ENCODE measurements at regions not wholly inside any gene's neighbourhood (a gene's known extent, or its start where the extent isn't known, plus 50 kb on each side); places are given as distances from the start of the nearest gene placed in this dataset.

DNA sequence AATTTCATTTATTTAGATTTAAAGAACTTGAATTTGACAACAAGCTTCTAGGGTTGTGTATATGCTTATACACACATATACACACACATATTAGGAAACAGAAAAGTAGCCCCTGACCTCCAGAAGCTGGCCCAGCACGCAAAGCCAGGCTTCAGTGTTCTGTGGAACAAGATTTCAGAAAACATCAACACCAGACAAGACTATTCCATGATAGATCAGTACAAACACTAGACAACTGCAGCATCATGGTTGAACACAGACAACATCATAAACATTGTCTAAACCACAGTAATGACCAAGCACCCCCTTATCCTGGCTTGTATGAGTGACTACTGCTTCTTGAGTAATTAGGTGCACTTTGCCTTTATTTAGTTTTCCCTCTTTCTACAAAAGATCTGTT is 457.6 kb downstream of the TMEM182 start:
- TF ChIP-seq POLR2A (IDR thresholded peaks at IDR 0.05; ENCODE audit: low read depth, low read length) (no peak), TAF1 (IDR thresholded peaks at IDR 0.05; ENCODE audit: low read depth, low read length) (no peak)

Data from GM12891 (cell line).